WTC11 (cell line): ENCODE measurements at regions not wholly inside any gene's neighbourhood (a gene's known extent, or its start where the extent isn't known, plus 50 kb on each side); places are given as distances from the start of the nearest gene placed in this dataset.

Experiments
- CTCF ChIP-seq: fragments of 200-600 bp; IDR thresholded peaks from 2 replicates; pipeline ENCODE4 v1.8.0; 2022; ENCODE audit warnings: antibody characterized with exemption
- TF ChIP-seq, protein P1 (sequence below): sonication (generic); formaldehyde crosslinking; conservative IDR thresholded peaks from 2 replicates; pipeline ENCODE4 v1.8.1; 2022; ENCODE audit warnings: mild to moderate bottlenecking, missing genetic modification reagents

GRCh38 chr4:75371915-75372314 is 142.3 kb downstream of the RCHY1 start:
- TF ChIP-seq, protein P1, sequence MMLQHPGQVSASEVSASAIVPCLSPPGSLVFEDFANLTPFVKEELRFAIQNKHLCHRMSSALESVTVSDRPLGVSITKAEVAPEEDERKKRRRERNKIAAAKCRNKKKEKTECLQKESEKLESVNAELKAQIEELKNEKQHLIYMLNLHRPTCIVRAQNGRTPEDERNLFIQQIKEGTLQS (CRISPR knock-in tag) = no peak
- no peak for TF ChIP-seq CTCF
